A549 (cell line): ENCODE measurements at regions not wholly inside any gene's neighbourhood (a gene's known extent, or its start where the extent isn't known, plus 50 kb on each side); places are given as distances from the start of the nearest gene placed in this dataset.

Source experiments
- ATAC-seq, 2 experiments: fragments of 200-7000 bp in 1 of 2; fragments of >200 bp in 1 of 2; cut with Nextera tagmentation in 1 of 2; cut with Tn5 transposase in 1 of 2; 3 replicates each; pipeline versions ENCODE4 v1.8.0 to v1.9.1; 2018 to 2020; ENCODE audit warnings: mild to moderate bottlenecking in 1 of 2, moderate library complexity in 1 of 2
- CTCF ChIA-PET: fragments of 300-600 bp; sonication (Branson Sonifier 250); formaldehyde crosslinking; extraction: SDS; loops from one replicate; lab custom pipeline; 2021; ENCODE audit warnings: antibody characterized with exemption, inconsistent platforms; lab: Yijun Ruan, JAX
- POLR2A ChIA-PET: fragments of 350-600 bp; formaldehyde crosslinking; extraction: SDS; loops from one replicate; lab custom pipeline; 2021; ENCODE audit warnings: antibody characterized with exemption, inconsistent platforms; lab: Yijun Ruan, JAX
- DNase-seq, 2 experiments: peaks; one replicate each; pipeline versions ENCODE4 v3.0.0 to v3.0.0-alpha.2; 2011 to 2016; ENCODE audit warnings: low read depth in 1 of 2, low spot score in 1 of 2
- FAIRE-seq: peaks from 2 replicates; lab custom pipeline; 2011; peaks lifted over from hg19 to GRCh38; lab: Jason Lieb, UNC
- H3K27ac ChIP-seq, 2 experiments: fragments of >200 bp; sonication (Bioruptor Twin); formaldehyde crosslinking; 3 replicates each; pipeline ENCODE4 v1.5.1; 2016 to 2017
- H3K4me1 ChIP-seq: fragments of >200 bp; sonication (Bioruptor Twin); formaldehyde crosslinking; 3 replicates; pipeline ENCODE4 v1.6.1; 2016
- H3K4me2 ChIP-seq: fragments of >200 bp; sonication (Bioruptor Twin); formaldehyde crosslinking; 3 replicates; pipeline ENCODE4 v1.6.1; 2016
- H3K4me3 ChIP-seq: fragments of >200 bp; sonication (Bioruptor Twin); formaldehyde crosslinking; 3 replicates; pipeline ENCODE4 v1.5.1; 2016
- H3K9me3 ChIP-seq: fragments of >200 bp; sonication (Bioruptor Twin); formaldehyde crosslinking; 3 replicates; pipeline ENCODE4 v1.6.1; 2016
- CBX2 ChIP-seq: fragments of 200-600 bp; sonication (generic); IDR thresholded peaks from 2 replicates; pipeline ENCODE4 v1.6.1; 2016; ENCODE audit warnings: low read depth, mild to moderate bottlenecking, borderline replicate concordance
- CBX8 ChIP-seq: fragments of 200-600 bp; sonication (generic); IDR thresholded peaks from 2 replicates; pipeline ENCODE4 v1.6.1; 2016
- CHD2 ChIP-seq: fragments of 150-350 bp; IDR thresholded peaks from 2 replicates; pipeline ENCODE4 v1.6.1; 2014; ENCODE audit warnings: low read length; ENCODE audit not compliant: partially characterized antibody
- CHD4 ChIP-seq: fragments of 200-600 bp; sonication (generic); IDR thresholded peaks from 2 replicates; pipeline ENCODE4 v1.6.1; 2016; ENCODE audit warnings: antibody characterized with exemption, mild to moderate bottlenecking, borderline replicate concordance
- HOXA7 ChIP-seq: fragments of 250-450 bp; sonication (Bioruptor Pico); IDR thresholded peaks from 2 replicates; pipeline ENCODE4 v1.5.0; 2020; ENCODE audit warnings: mild to moderate bottlenecking, moderate library complexity
- MAZ ChIP-seq: fragments of 150-350 bp; IDR thresholded peaks from 2 replicates; pipeline ENCODE4 v1.6.1; 2014; ENCODE audit warnings: antibody characterized with exemption, low read depth, low read length, borderline replicate concordance
- NPAS2 ChIP-seq: fragments of 250-450 bp; sonication (Bioruptor Pico); IDR thresholded peaks from 2 replicates; pipeline ENCODE4 v1.8.0; 2022; ENCODE audit warnings: mild to moderate bottlenecking, moderate library complexity, borderline replicate concordance
- RAD21 ChIP-seq, 2 experiments: fragments of >200 bp in 1 of 2; sonication (Bioruptor Twin) in 1 of 2; formaldehyde crosslinking in 1 of 2; IDR thresholded peaks in 1 of 2; conservative IDR thresholded peaks in 1 of 2; 2 replicates in 1 of 2; 3 replicates in 1 of 2; pipeline ENCODE4 v1.6.1; 2012 to 2018; ENCODE audit warnings: inconsistent platforms in 1 of 2
- RARB ChIP-seq: fragments of 250-450 bp; sonication (Bioruptor Pico); IDR thresholded peaks from 2 replicates; pipeline ENCODE4 v1.8.0; 2021; ENCODE audit warnings: mild to moderate bottlenecking, moderate library complexity
- RCOR1 ChIP-seq: fragments of 150-350 bp; IDR thresholded peaks from 2 replicates; pipeline ENCODE4 v1.6.1; 2014; ENCODE audit warnings: antibody characterized with exemption, low read length, low read depth
- RFX5 ChIP-seq: fragments of 450-650 bp; IDR thresholded peaks from 2 replicates; pipeline ENCODE4 v1.7.1; 2014; ENCODE audit warnings: antibody characterized with exemption, mild to moderate bottlenecking, moderate library complexity
- SMC3 ChIP-seq: fragments of >200 bp; sonication (Bioruptor Twin); formaldehyde crosslinking; IDR thresholded peaks from 3 replicates; pipeline ENCODE4 v1.6.1; 2018; ENCODE audit warnings: inconsistent platforms
- TP53 ChIP-seq: fragments of 250-450 bp; sonication (Bioruptor Pico); IDR thresholded peaks from 2 replicates; pipeline ENCODE4 v1.5.0; 2021; ENCODE audit warnings: mild to moderate bottlenecking, moderate library complexity
- WGBS: methylation state at CpG from one replicate; pipeline ENCODE4 v1.1.6; 2017; ENCODE audit errors: missing lambda C conversion rate; 5-methylcytosine and 5-hydroxymethylcytosine counted together
- TF ChIP-seq, protein P1 (sequence below): fragments of >200 bp; sonication (Bioruptor Twin); formaldehyde crosslinking; IDR thresholded peaks from 3 replicates; pipeline ENCODE4 v1.5.1; 2016
- TF ChIP-seq, protein P2 (sequence below): fragments of 200-600 bp; sonication (generic); IDR thresholded peaks from 2 replicates; pipeline ENCODE4 v1.6.1; 2016; ENCODE audit warnings: antibody characterized with exemption, mild to moderate bottlenecking, moderate library complexity
- TF ChIP-seq, protein P3 (sequence below): IDR thresholded peaks from 2 replicates; pipeline ENCODE4 v1.6.1; 2012; ENCODE audit warnings: low read depth, borderline replicate concordance

DNA sequence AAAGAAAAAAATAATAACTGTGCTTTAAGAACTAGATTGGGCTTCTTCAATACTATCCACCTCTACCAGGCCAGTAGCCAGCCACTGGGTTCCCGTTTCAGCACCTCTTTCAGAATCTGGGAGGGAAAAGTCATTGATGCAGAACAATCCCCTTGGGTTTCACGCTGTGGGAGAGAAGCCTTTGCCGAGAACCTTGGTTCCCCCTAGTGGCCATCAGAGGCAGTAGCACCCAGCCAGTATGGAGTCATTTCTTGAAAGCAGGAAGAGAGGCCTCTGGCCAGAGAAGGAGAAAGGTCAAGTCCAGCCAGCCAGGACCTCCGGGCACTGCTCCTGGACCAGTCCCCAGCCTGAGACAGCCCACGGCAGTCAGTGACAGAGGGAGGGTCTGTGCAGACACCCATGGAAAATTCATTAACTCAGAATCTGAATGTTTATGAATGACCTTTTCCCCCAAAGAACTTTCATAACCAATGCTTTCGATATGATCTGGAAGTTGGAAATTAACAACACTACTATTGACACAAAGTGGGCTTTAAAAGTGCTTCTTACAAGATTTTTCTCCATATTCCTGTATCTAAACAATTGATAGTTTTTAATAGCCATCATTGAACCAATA is 51.2 kb upstream of the CDH5 start:
- Histone ChIP-seq H3K9me3 (no peaks in the 10 kb centered on the region), H3K27ac (no peak overlapping the region)
- WGBS, result 13% methylated on average over 6 of the region's 6 CpGs
- DNase-seq, result peak; percentile 76 to 89
- ChIA-PET POLR2A (no interaction called here), CTCF (interaction anchor here (0.6 to 4.0 kb wide), 11 partner anchors 11 to 1688 kb away, joined by 3 to 21 read pairs (median 4); no protein-coding TSS in a partner anchor)
- FAIRE-seq, result peak; percentile 54
- TF ChIP-seq SMC3 (peak; percentile 47; the same call in 1 of the 3 replicates), RAD21 (conservative IDR thresholded peaks at IDR 0.05 in 1 of 2, IDR thresholded peaks at IDR 0.05 in 1 of 2) (peak; percentile 70 to 81), HOXA7 (CRISPR knock-in tag) (no peak), CBX8 (no peak), RARB (no peak), CHD2 (no peak)
- TF ChIP-seq, protein P1, sequence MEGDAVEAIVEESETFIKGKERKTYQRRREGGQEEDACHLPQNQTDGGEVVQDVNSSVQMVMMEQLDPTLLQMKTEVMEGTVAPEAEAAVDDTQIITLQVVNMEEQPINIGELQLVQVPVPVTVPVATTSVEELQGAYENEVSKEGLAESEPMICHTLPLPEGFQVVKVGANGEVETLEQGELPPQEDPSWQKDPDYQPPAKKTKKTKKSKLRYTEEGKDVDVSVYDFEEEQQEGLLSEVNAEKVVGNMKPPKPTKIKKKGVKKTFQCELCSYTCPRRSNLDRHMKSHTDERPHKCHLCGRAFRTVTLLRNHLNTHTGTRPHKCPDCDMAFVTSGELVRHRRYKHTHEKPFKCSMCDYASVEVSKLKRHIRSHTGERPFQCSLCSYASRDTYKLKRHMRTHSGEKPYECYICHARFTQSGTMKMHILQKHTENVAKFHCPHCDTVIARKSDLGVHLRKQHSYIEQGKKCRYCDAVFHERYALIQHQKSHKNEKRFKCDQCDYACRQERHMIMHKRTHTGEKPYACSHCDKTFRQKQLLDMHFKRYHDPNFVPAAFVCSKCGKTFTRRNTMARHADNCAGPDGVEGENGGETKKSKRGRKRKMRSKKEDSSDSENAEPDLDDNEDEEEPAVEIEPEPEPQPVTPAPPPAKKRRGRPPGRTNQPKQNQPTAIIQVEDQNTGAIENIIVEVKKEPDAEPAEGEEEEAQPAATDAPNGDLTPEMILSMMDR, result peak; percentile 83
- TF ChIP-seq, all 56 proteins: peak for 3
- Histone ChIP-seq H3K4me3 (no peak overlapping the region), H3K4me1 (0 out of 3 replicates have a peak, but pooled peaks cover 2% of the 10 kb centered on the region), H3K4me2 (peak overlapping the region; percentile 22; the same call in 1 of the 3 replicates)
- peak; percentile 85 to 98 for ATAC-seq

DNA sequence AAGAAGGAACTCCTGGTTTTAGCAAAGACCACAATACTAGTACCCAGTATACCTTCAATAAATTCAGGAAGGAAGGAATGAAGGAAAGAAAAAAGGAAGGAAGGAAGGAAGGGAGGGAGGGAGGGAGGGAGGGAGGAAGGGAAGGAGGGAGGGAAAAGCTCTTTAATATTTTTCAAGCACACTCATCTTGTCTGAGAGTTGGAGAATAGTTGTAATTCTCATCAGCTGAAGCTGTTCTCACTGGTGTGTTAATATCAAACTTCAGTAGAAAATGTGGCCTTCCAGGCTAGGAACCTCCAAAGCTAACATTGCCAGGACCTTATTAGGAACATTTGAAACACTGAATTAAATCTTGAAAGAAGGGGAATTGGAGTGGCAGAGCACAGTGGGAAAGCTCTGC is 55.2 kb upstream of the CDH5 start:
- no peak overlapping the region for H3K4me3 ChIP-seq
- CTCF ChIA-PET, result interaction anchor here (1.2 kb wide), 1 partner anchor 40 kb away, joined by 4 read pairs; no protein-coding TSS in a partner anchor
- POLR2A ChIA-PET, result no interaction called here
- TF ChIP-seq RARB, result no peak
- TF ChIP-seq HOXA7 (CRISPR knock-in tag), result no peak
- TF ChIP-seq, protein P2, sequence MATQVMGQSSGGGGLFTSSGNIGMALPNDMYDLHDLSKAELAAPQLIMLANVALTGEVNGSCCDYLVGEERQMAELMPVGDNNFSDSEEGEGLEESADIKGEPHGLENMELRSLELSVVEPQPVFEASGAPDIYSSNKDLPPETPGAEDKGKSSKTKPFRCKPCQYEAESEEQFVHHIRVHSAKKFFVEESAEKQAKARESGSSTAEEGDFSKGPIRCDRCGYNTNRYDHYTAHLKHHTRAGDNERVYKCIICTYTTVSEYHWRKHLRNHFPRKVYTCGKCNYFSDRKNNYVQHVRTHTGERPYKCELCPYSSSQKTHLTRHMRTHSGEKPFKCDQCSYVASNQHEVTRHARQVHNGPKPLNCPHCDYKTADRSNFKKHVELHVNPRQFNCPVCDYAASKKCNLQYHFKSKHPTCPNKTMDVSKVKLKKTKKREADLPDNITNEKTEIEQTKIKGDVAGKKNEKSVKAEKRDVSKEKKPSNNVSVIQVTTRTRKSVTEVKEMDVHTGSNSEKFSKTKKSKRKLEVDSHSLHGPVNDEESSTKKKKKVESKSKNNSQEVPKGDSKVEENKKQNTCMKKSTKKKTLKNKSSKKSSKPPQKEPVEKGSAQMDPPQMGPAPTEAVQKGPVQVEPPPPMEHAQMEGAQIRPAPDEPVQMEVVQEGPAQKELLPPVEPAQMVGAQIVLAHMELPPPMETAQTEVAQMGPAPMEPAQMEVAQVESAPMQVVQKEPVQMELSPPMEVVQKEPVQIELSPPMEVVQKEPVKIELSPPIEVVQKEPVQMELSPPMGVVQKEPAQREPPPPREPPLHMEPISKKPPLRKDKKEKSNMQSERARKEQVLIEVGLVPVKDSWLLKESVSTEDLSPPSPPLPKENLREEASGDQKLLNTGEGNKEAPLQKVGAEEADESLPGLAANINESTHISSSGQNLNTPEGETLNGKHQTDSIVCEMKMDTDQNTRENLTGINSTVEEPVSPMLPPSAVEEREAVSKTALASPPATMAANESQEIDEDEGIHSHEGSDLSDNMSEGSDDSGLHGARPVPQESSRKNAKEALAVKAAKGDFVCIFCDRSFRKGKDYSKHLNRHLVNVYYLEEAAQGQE, result no peak
- no peak for TF ChIP-seq RAD21 (conservative IDR thresholded peaks at IDR 0.05 in 1 of 2, IDR thresholded peaks at IDR 0.05 in 1 of 2)
- TF ChIP-seq RFX5, result no peak
- TF ChIP-seq, protein P3, sequence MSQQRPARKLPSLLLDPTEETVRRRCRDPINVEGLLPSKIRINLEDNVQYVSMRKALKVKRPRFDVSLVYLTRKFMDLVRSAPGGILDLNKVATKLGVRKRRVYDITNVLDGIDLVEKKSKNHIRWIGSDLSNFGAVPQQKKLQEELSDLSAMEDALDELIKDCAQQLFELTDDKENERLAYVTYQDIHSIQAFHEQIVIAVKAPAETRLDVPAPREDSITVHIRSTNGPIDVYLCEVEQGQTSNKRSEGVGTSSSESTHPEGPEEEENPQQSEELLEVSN, result no peak
- TF ChIP-seq CHD2, result no peak
- TF ChIP-seq CHD4, result no peak
- TF ChIP-seq CBX2, result no peak
- no peak for TF ChIP-seq RCOR1
- no peak for TF ChIP-seq TP53 (CRISPR knock-in tag)
- TF ChIP-seq NPAS2 (CRISPR knock-in tag), result no peak
- no peak for TF ChIP-seq MAZ
- TF ChIP-seq, all 56 proteins: peak for 0
- no peak overlapping the region for H3K27ac ChIP-seq
- no peak for ATAC-seq
- H3K9me3 ChIP-seq, result no peaks in the 10 kb centered on the region
- H3K4me1 ChIP-seq, result 0 out of 3 replicates have a peak, but pooled peaks cover 2% of the 10 kb centered on the region
- DNase-seq, result no peak
- FAIRE-seq, result no peak
- no peak overlapping the region for H3K4me2 ChIP-seq
